PC-3 (cell line): ENCODE measurements at regions not wholly inside any gene's neighbourhood (a gene's known extent, or its start where the extent isn't known, plus 50 kb on each side); places are given as distances from the start of the nearest gene placed in this dataset.

Experiments used
- ATAC-seq: fragments of 200-7000 bp; cut with Tn5 transposase; 2 replicates; pipeline ENCODE4 v1.9.1; 2020; ENCODE audit warnings: mild to moderate bottlenecking, moderate library complexity
- BruUV-seq: library from RNA; stranded (reverse); fragments of 400-500 nt; replicated peaks from 2 replicates; lab custom pipeline; 2021; lab: Mats Ljungman, UMichigan
- CTCF ChIA-PET: fragments of 300-600 bp; sonication (Branson Sonifier 250); formaldehyde crosslinking; loops from one replicate; lab custom pipeline; 2022; ENCODE audit warnings: antibody characterized with exemption; lab: Charles Lee
- POLR2A ChIA-PET: fragments of 300-600 bp; sonication (Branson Sonifier 250); formaldehyde crosslinking; loops from one replicate; lab custom pipeline; 2022; ENCODE audit warnings: antibody characterized with exemption; ENCODE audit not compliant: unreplicated experiment; lab: Charles Lee
- DNase-seq: peaks from one replicate; pipeline ENCODE4 v3.0.0-alpha.2; 2015
- H2AFZ ChIP-seq: fragments of 300-600 bp; sonication (generic); 2 replicates; pipeline ENCODE4 v1.6.0; 2016; ENCODE audit warnings: antibody characterized with exemption, low read length
- H3F3A ChIP-seq: fragments of 300-600 bp; sonication (generic); one replicate; pipeline ENCODE4 v1.6.0; 2017; ENCODE audit warnings: antibody characterized with exemption, low read length, control low read depth, mild to moderate bottlenecking; ENCODE audit not compliant: unreplicated experiment
- H3K27ac ChIP-seq: fragments of 300-600 bp; sonication (generic); 2 replicates; pipeline ENCODE4 v1.5.1; 2016; ENCODE audit warnings: mild to moderate bottlenecking, low read length
- H3K27me3 ChIP-seq: fragments of 300-600 bp; sonication (generic); 2 replicates; pipeline ENCODE4 v1.6.1; 2016; ENCODE audit warnings: low read length, mixed read lengths
- H3K36me3 ChIP-seq: fragments of 300-600 bp; sonication (generic); 2 replicates; pipeline ENCODE4 v1.6.1; 2016; ENCODE audit warnings: low read depth, mixed run types, low read length, mixed read lengths
- H3K4me1 ChIP-seq: fragments of 300-600 bp; sonication (generic); 2 replicates; pipeline ENCODE4 v1.5.1; 2016; ENCODE audit warnings: low read length; ENCODE audit not compliant: insufficient read depth
- H3K4me2 ChIP-seq: fragments of 300-600 bp; sonication (generic); 2 replicates; pipeline ENCODE4 v1.6.0; 2016; ENCODE audit warnings: low read length
- H3K4me3 ChIP-seq: fragments of 300-600 bp; sonication (generic); 2 replicates; pipeline ENCODE4 v1.5.1; 2016; ENCODE audit warnings: mild to moderate bottlenecking, low read length, mixed read lengths
- H3K79me2 ChIP-seq: fragments of 300-600 bp; sonication (generic); 2 replicates; pipeline ENCODE4 v1.6.1; 2017; ENCODE audit warnings: low read length, mixed read lengths
- H3K9ac ChIP-seq: fragments of 300-600 bp; sonication (generic); 2 replicates; pipeline ENCODE4 v1.6.0; 2016; ENCODE audit warnings: mild to moderate bottlenecking, low read length
- H3K9me2 ChIP-seq: fragments of 300-600 bp; sonication (generic); replicated peaks from 2 replicates; pipeline ENCODE4 v1.6.1; 2016; ENCODE audit warnings: mixed run types, low read length, mixed read lengths
- H3K9me3 ChIP-seq: fragments of 300-600 bp; sonication (generic); 2 replicates; pipeline ENCODE4 v1.6.1; 2016; ENCODE audit warnings: low read length, mixed read lengths
- H4K20me1 ChIP-seq: fragments of 300-600 bp; sonication (generic); 2 replicates; pipeline ENCODE4 v1.6.1; 2016; ENCODE audit warnings: low read length, mixed read lengths
- CTCF ChIP-seq: fragments of 300-600 bp; sonication (generic); conservative IDR thresholded peaks from 2 replicates; pipeline ENCODE4 v1.5.1; 2017; ENCODE audit warnings: antibody characterized with exemption, low read depth, mild to moderate bottlenecking, low read length
- EZH2 ChIP-seq: fragments of 300-600 bp; sonication (generic); IDR thresholded peaks from one replicate; pipeline ENCODE4 v1.6.1; 2017; ENCODE audit warnings: antibody characterized with exemption, mild to moderate bottlenecking, low read length; ENCODE audit not compliant: unreplicated experiment
- EZH2phosphoT487 ChIP-seq: fragments of 300-600 bp; sonication (generic); IDR thresholded peaks from 2 replicates; pipeline ENCODE4 v1.6.1; 2018; ENCODE audit warnings: mild to moderate bottlenecking, antibody characterized with exemption, low read length, borderline replicate concordance
- intact Hi-C: fragments of 100-400 bp; cut with micrococcal nuclease; formaldehyde crosslinking; loops from 2 replicates; pipeline ENCODE4 v1.9.0; 2023

GRCh38 chr11:70846781-70847655, 405.4 kb downstream of the SHANK2 start:
- BruUV-seq, result no TSS peak
- no peak overlapping the region for H2AFZ ChIP-seq
- no peak overlapping the region for H3K9ac ChIP-seq
- H3K4me1 ChIP-seq, result no peaks in the 10 kb centered on the region
- H3K27me3 ChIP-seq, result no peaks in the 10 kb centered on the region
- H3F3A ChIP-seq, result no peaks in the 10 kb centered on the region
- DNase-seq, result no peak
- H3K27ac ChIP-seq, result no peak overlapping the region
- no peaks in the 10 kb centered on the region for H4K20me1 ChIP-seq
- TF ChIP-seq EZH2phosphoT487 (no peak), EZH2 (no peak), CTCF (no peak)
- no peaks in the 10 kb centered on the region for H3K9me2 ChIP-seq
- no peaks in the 10 kb centered on the region for H3K9me3 ChIP-seq
- no peak overlapping the region for H3K4me2 ChIP-seq
- H3K36me3 ChIP-seq, result no peaks in the 10 kb centered on the region
- H3K79me2 ChIP-seq, result no peaks in the 10 kb centered on the region
- intact Hi-C loops, result no loop called here
- no peak overlapping the region for H3K4me3 ChIP-seq
- CTCF ChIA-PET, result no interaction called here
- POLR2A ChIA-PET, result no interaction called here
- no peak for ATAC-seq

- Histone ChIP-seq H3K4me2 (no peak overlapping the region), H3K27ac (no peak overlapping the region), H3K27me3 (no peaks in the 10 kb centered on the region), H4K20me1 (no peaks in the 10 kb centered on the region), H3K79me2 (no peaks in the 10 kb centered on the region), H3F3A (no peaks in the 10 kb centered on the region), H3K4me1 (no peaks in the 10 kb centered on the region), H3K9me3 (no peaks in the 10 kb centered on the region), H2AFZ (no peak overlapping the region), H3K9me2 (no peaks in the 10 kb centered on the region), H3K36me3 (no peaks in the 10 kb centered on the region), H3K4me3 (no peak overlapping the region), H3K9ac (no peak overlapping the region)
- no TSS peak for BruUV-seq
- intact Hi-C loops, result no loop called here
- no peak for ATAC-seq
- DNase-seq, result no peak
- CTCF ChIA-PET, result no interaction called here
- TF ChIP-seq EZH2, result no peak
- TF ChIP-seq EZH2phosphoT487, result no peak
- no peak for TF ChIP-seq CTCF
- POLR2A ChIA-PET, result no interaction called here
Measured at GRCh38 chr11:70848243-70848750, 404.1 kb downstream of the SHANK2 start.

GRCh38 chr11:70849031-70849430, 403.3 kb downstream of the SHANK2 start:
- intact Hi-C loops, result no loop called here

More at GRCh38 chr11:70849031-70849430, 403.3 kb downstream of the SHANK2 start:
- DNase-seq (no peak), ATAC-seq (no peak)
- Histone ChIP-seq H3K27ac (no peak overlapping the region), H3K27me3 (no peaks in the 10 kb centered on the region), H3K9me3 (no peaks in the 10 kb centered on the region), H4K20me1 (no peaks in the 10 kb centered on the region), H3K4me1 (no peaks in the 10 kb centered on the region), H2AFZ (no peak overlapping the region), H3F3A (no peaks in the 10 kb centered on the region), H3K36me3 (no peaks in the 10 kb centered on the region), H3K79me2 (no peaks in the 10 kb centered on the region), H3K9ac (no peak overlapping the region), H3K4me2 (no peak overlapping the region), H3K9me2 (no peaks in the 10 kb centered on the region), H3K4me3 (no peak overlapping the region)
- TF ChIP-seq EZH2phosphoT487 (no peak), CTCF (no peak), EZH2 (no peak)
- no TSS peak for BruUV-seq
- ChIA-PET CTCF (no interaction called here), POLR2A (no interaction called here)
